ENCODE measurements at regions not wholly inside any gene's neighbourhood (a gene's known extent, or its start where the extent isn't known, plus 50 kb on each side); places are given as distances from the start of the nearest gene placed in this dataset.

GRCh38 chr2:180191432-180192124 lies 184.5 kb upstream of the CWC22 start:
- H3K9me3 Mint-ChIP-seq = peaks cover 7% of the 10 kb centered on the region
- no peaks in the 10 kb centered on the region for H3K36me3 Mint-ChIP-seq (ENCODE audit: low read depth)
- H3K4me3 Mint-ChIP-seq = no peak overlapping the region
- no peak for TF ChIP-seq CTCF (conservative IDR thresholded peaks at IDR 0.05)
- no peak overlapping the region for H3K27ac Mint-ChIP-seq (ENCODE audit: unreplicated experiment)
- no peaks in the 10 kb centered on the region for H3K27me3 Mint-ChIP-seq (ENCODE audit: low read depth)
- no peak for DNase-seq (ENCODE audit: low read depth, low spot score)
- peaks cover 8% of the 10 kb centered on the region for H3K4me1 Mint-ChIP-seq

GRCh38 chr2:180190851-180191250 lies 183.8 kb upstream of the CWC22 start:
- DNase-seq (ENCODE audit: low read depth, low spot score) = no peak
- Mint-ChIP-seq H3K27ac (ENCODE audit: unreplicated experiment) (no peak overlapping the region), H3K4me1 (peaks cover 1% of the 10 kb centered on the region), H3K9me3 (peaks cover 5% of the 10 kb centered on the region), H3K27me3 (ENCODE audit: low read depth) (no peaks in the 10 kb centered on the region), H3K36me3 (ENCODE audit: low read depth) (no peaks in the 10 kb centered on the region), H3K4me3 (no peak overlapping the region)
- no peak for TF ChIP-seq CTCF (conservative IDR thresholded peaks at IDR 0.05)

GRCh38 chr2:180187611-180188010 lies 180.5 kb upstream of the CWC22 start:
- Mint-ChIP-seq H3K27me3 (ENCODE audit: low read depth) (no peaks in the 10 kb centered on the region), H3K9me3 (peaks cover 2% of the 10 kb centered on the region), H3K4me1 (no peaks in the 10 kb centered on the region), H3K36me3 (ENCODE audit: low read depth) (no peaks in the 10 kb centered on the region), H3K27ac (ENCODE audit: unreplicated experiment) (no peak overlapping the region), H3K4me3 (no peak overlapping the region)
- no peak for DNase-seq (ENCODE audit: low read depth, low spot score)
- no peak for TF ChIP-seq CTCF (conservative IDR thresholded peaks at IDR 0.05)

DNA sequence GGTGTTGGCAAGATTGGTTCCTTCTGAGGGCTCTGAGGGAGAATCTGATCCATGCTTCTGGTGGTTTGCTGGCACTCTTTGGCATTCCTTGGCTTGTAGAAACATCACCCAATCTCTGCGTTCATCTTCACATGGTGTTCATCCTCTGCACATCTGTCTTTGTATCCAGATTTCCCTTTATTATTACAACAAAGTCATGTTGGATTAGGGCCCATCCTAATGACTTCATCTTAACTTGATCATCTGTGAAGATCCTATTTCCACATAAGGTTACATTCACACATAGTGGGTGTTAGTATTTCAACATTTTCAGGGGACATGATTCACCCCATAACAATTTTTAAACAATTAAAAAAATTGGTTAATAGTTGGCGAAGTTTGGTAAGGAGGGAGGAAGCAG lies 177.4 kb upstream of the CWC22 start:
- H3K27me3 Mint-ChIP-seq (ENCODE audit: low read depth) = no peaks in the 10 kb centered on the region
- no peak for DNase-seq (ENCODE audit: low read depth, low spot score)
- no peaks in the 10 kb centered on the region for H3K4me1 Mint-ChIP-seq
- H3K4me3 Mint-ChIP-seq = no peak overlapping the region
- no peaks in the 10 kb centered on the region for H3K9me3 Mint-ChIP-seq
- TF ChIP-seq CTCF (conservative IDR thresholded peaks at IDR 0.05) = no peak
- no peak overlapping the region for H3K27ac Mint-ChIP-seq (ENCODE audit: unreplicated experiment)
- H3K36me3 Mint-ChIP-seq (ENCODE audit: low read depth) = no peaks in the 10 kb centered on the region

DNA sequence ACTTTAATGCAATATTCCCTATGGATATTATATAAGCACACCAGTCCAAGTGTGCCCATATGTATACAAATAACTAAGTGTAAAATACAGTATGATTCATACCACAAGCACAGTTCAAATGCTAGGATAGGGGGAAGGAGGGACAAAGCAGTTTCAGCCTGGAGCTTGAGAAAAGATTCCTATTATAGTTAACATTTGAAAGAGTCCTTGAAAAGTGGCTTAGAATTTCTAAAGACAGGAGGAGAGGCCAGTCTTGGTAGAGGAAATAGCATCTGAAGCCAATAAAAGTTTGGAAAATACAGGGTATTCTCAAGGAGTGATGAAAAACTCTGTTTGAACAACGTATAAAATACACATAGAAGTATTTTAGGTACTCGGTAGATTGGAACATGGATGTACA lies 173.4 kb upstream of the CWC22 start:
- H3K9me3 Mint-ChIP-seq = no peaks in the 10 kb centered on the region
- peaks cover 7% of the 10 kb centered on the region for H3K4me1 Mint-ChIP-seq
- DNase-seq (ENCODE audit: low read depth, low spot score) = no peak
- no peaks in the 10 kb centered on the region for H3K27me3 Mint-ChIP-seq (ENCODE audit: low read depth)
- H3K27ac Mint-ChIP-seq (ENCODE audit: unreplicated experiment) = no peak overlapping the region
- H3K36me3 Mint-ChIP-seq (ENCODE audit: low read depth) = no peaks in the 10 kb centered on the region
- no peak overlapping the region for H3K4me3 Mint-ChIP-seq
- no peak for TF ChIP-seq CTCF (conservative IDR thresholded peaks at IDR 0.05)
